Loucy (cell line): ENCODE measurements at regions not wholly inside any gene's neighbourhood (a gene's known extent, or its start where the extent isn't known, plus 50 kb on each side); places are given as distances from the start of the nearest gene placed in this dataset.
A peak's percentile ranks its signal among the peaks of the same experiment; 100 is the strongest.

Source experiments
- H2AFZ ChIP-seq: fragments of 200-600 bp; sonication (generic); 2 replicates; pipeline ENCODE4 v1.6.0; 2016; ENCODE audit warnings: antibody characterized with exemption, mild to moderate bottlenecking, low read length, moderate library complexity
- H3F3A ChIP-seq: fragments of 200-600 bp; 2 replicates; pipeline ENCODE4 v1.6.0; 2016; ENCODE audit warnings: antibody characterized with exemption, low read depth, mild to moderate bottlenecking
- H3K27me3 ChIP-seq: fragments of 200-600 bp; sonication (generic); 2 replicates; pipeline ENCODE4 v1.6.1; 2014; ENCODE audit warnings: low read length, mild to moderate bottlenecking; ENCODE audit not compliant: insufficient read depth, poor library complexity, severe bottlenecking
- H3K36me3 ChIP-seq: fragments of 200-600 bp; sonication (generic); 2 replicates; pipeline ENCODE4 v1.6.1; 2016; ENCODE audit warnings: low read length; ENCODE audit not compliant: insufficient read depth
- H3K4me1 ChIP-seq: fragments of 200-600 bp; sonication (generic); 2 replicates; pipeline ENCODE4 v1.5.1; 2014; ENCODE audit warnings: low read length, mild to moderate bottlenecking; ENCODE audit not compliant: insufficient read depth, poor library complexity, severe bottlenecking
- H3K4me2 ChIP-seq: fragments of 200-600 bp; sonication (generic); 2 replicates; pipeline ENCODE4 v1.6.0; 2014; ENCODE audit warnings: antibody characterized with exemption, low read length, low read depth, mild to moderate bottlenecking; ENCODE audit not compliant: poor library complexity, severe bottlenecking
- H3K4me3 ChIP-seq: fragments of 200-600 bp; sonication (generic); 2 replicates; pipeline ENCODE4 v1.5.1; 2014; ENCODE audit warnings: low read length, mild to moderate bottlenecking, mixed read lengths; ENCODE audit not compliant: poor library complexity, severe bottlenecking
- H3K79me2 ChIP-seq: fragments of 200-600 bp; sonication (generic); 2 replicates; pipeline ENCODE4 v1.6.1; 2014; ENCODE audit warnings: low read length; ENCODE audit not compliant: insufficient read depth
- H3K9ac ChIP-seq: fragments of 200-600 bp; sonication (generic); 2 replicates; pipeline ENCODE4 v1.6.0; 2014; ENCODE audit warnings: mild to moderate bottlenecking, low read depth, low read length, moderate library complexity; ENCODE audit not compliant: poor library complexity, severe bottlenecking
- H3K9me2 ChIP-seq: fragments of 200-600 bp; sonication (generic); replicated peaks from 2 replicates; pipeline ENCODE4 v1.6.1; 2016; ENCODE audit warnings: low read depth, low read length, mixed read lengths
- H3K9me3 ChIP-seq: fragments of 200-600 bp; sonication (generic); 2 replicates; pipeline ENCODE4 v1.6.1; 2014; ENCODE audit warnings: mild to moderate bottlenecking, antibody characterized with exemption, low read length, low read depth; ENCODE audit not compliant: insufficient read depth
- H4K20me1 ChIP-seq: fragments of 200-600 bp; sonication (generic); 2 replicates; pipeline ENCODE4 v1.6.0; 2014; ENCODE audit warnings: antibody characterized with exemption, low read length, mild to moderate bottlenecking; ENCODE audit not compliant: insufficient read depth, poor library complexity, severe bottlenecking
- CTCF ChIP-seq: fragments of 200-600 bp; sonication (generic); conservative IDR thresholded peaks from 2 replicates; pipeline ENCODE4 v1.5.1; 2014; ENCODE audit warnings: mild to moderate bottlenecking, antibody characterized with exemption, low read length
- EZH2phosphoT487 ChIP-seq: fragments of 200-600 bp; IDR thresholded peaks from 2 replicates; pipeline ENCODE4 v1.6.1; 2018; ENCODE audit warnings: antibody characterized with exemption, mild to moderate bottlenecking, moderate library complexity, borderline replicate concordance

GRCh38 chr21:21915816-21916215, 917.6 kb downstream of the NCAM2 start:
- no peak for TF ChIP-seq CTCF
- TF ChIP-seq EZH2phosphoT487: no peak
- H3K4me3 ChIP-seq: no peak overlapping the region
- no peaks in the 10 kb centered on the region for H3K9me2 ChIP-seq
- no peak overlapping the region for H3K4me2 ChIP-seq
- H3K4me1 ChIP-seq: no peaks in the 10 kb centered on the region
- H3K79me2 ChIP-seq: no peaks in the 10 kb centered on the region
- no peaks in the 10 kb centered on the region for H3K27me3 ChIP-seq
- H3K9ac ChIP-seq: no peak overlapping the region
- H3K36me3 ChIP-seq: no peaks in the 10 kb centered on the region
- no peaks in the 10 kb centered on the region for H4K20me1 ChIP-seq
- H3F3A ChIP-seq: no peaks in the 10 kb centered on the region
- H3K9me3 ChIP-seq: no peaks in the 10 kb centered on the region
- H2AFZ ChIP-seq: no peak overlapping the region

- Histone ChIP-seq H3K4me3 (no peak overlapping the region), H3K9me2 (no peaks in the 10 kb centered on the region), H3K9ac (no peak overlapping the region), H4K20me1 (no peaks in the 10 kb centered on the region), H3K4me1 (no peaks in the 10 kb centered on the region), H3K4me2 (no peak overlapping the region), H3K36me3 (no peaks in the 10 kb centered on the region), H3K9me3 (no peaks in the 10 kb centered on the region), H3K27me3 (no peaks in the 10 kb centered on the region), H2AFZ (no peak overlapping the region), H3F3A (no peaks in the 10 kb centered on the region), H3K79me2 (no peaks in the 10 kb centered on the region)
- TF ChIP-seq EZH2phosphoT487 (no peak), CTCF (peak; percentile 70)
Observed at GRCh38 chr21:21921410-21922232, 923.4 kb downstream of the NCAM2 start.

GRCh38 chr21:21929226-21929625, 931.0 kb downstream of the NCAM2 start:
- no peaks in the 10 kb centered on the region for H4K20me1 ChIP-seq
- no peak overlapping the region for H2AFZ ChIP-seq
- H3K4me1 ChIP-seq: no peaks in the 10 kb centered on the region
- no peaks in the 10 kb centered on the region for H3F3A ChIP-seq
- H3K4me3 ChIP-seq: no peak overlapping the region
- no peak overlapping the region for H3K4me2 ChIP-seq
- TF ChIP-seq EZH2phosphoT487 (no peak), CTCF (no peak)
- no peaks in the 10 kb centered on the region for H3K79me2 ChIP-seq
- H3K36me3 ChIP-seq: no peaks in the 10 kb centered on the region
- no peak overlapping the region for H3K9ac ChIP-seq
- H3K27me3 ChIP-seq: no peaks in the 10 kb centered on the region
- H3K9me3 ChIP-seq: no peaks in the 10 kb centered on the region
- no peaks in the 10 kb centered on the region for H3K9me2 ChIP-seq
